ENCODE measurements at regions not wholly inside any gene's neighbourhood (a gene's known extent, or its start where the extent isn't known, plus 50 kb on each side); places are given as distances from the start of the nearest gene placed in this dataset.

GRCh38 chr2:111627256-111627655 is 256.7 kb downstream of the ANAPC1 start:
- Mint-ChIP-seq H3K27ac (ENCODE audit: unreplicated experiment) (no peak overlapping the region), H3K9me3 (peaks cover 20% of the 10 kb centered on the region), H3K27me3 (ENCODE audit: low read depth) (no peaks in the 10 kb centered on the region), H3K4me1 (peaks cover 4% of the 10 kb centered on the region), H3K36me3 (ENCODE audit: low read depth) (peaks cover 18% of the 10 kb centered on the region), H3K4me3 (no peak overlapping the region)
- no peak for DNase-seq (ENCODE audit: low read depth, low spot score)
- TF ChIP-seq, protein P1, sequence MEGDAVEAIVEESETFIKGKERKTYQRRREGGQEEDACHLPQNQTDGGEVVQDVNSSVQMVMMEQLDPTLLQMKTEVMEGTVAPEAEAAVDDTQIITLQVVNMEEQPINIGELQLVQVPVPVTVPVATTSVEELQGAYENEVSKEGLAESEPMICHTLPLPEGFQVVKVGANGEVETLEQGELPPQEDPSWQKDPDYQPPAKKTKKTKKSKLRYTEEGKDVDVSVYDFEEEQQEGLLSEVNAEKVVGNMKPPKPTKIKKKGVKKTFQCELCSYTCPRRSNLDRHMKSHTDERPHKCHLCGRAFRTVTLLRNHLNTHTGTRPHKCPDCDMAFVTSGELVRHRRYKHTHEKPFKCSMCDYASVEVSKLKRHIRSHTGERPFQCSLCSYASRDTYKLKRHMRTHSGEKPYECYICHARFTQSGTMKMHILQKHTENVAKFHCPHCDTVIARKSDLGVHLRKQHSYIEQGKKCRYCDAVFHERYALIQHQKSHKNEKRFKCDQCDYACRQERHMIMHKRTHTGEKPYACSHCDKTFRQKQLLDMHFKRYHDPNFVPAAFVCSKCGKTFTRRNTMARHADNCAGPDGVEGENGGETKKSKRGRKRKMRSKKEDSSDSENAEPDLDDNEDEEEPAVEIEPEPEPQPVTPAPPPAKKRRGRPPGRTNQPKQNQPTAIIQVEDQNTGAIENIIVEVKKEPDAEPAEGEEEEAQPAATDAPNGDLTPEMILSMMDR (conservative IDR thresholded peaks at IDR 0.05): no peak

- Mint-ChIP-seq H3K4me1 (peaks cover 7% of the 10 kb centered on the region), H3K4me3 (no peak overlapping the region), H3K27ac (ENCODE audit: unreplicated experiment) (no peak overlapping the region), H3K9me3 (peaks cover 20% of the 10 kb centered on the region), H3K27me3 (ENCODE audit: low read depth) (no peaks in the 10 kb centered on the region), H3K36me3 (ENCODE audit: low read depth) (peaks cover 20% of the 10 kb centered on the region)
- TF ChIP-seq, protein P1 (conservative IDR thresholded peaks at IDR 0.05): no peak
- no peak for DNase-seq (ENCODE audit: low read depth, low spot score)
These were observed 255.8 kb downstream of the ANAPC1 start for GRCh38 chr2:111628221-111628620.

DNA sequence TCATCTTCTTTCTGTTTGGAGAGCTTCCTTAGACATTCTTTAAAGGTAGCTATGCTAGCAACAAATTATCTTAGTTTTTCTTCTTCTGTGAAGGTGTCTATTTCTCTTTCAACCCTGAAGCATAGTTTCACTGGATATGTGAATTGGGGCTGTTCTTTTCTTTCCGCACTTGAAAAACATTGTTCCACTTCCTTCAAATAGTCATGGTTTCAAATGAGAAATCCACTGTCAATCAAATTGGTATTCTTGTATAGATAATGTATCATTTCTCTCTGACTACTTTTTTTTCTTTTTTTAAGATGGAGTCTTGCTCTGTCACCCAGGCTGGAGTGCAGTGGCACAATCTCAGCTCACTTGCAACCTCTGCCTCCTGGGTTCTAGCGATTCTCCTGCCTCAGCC is 254.0 kb downstream of the ANAPC1 start:
- no peak for DNase-seq (ENCODE audit: low read depth, low spot score)
- H3K4me1 Mint-ChIP-seq: peaks cover 9% of the 10 kb centered on the region
- TF ChIP-seq, protein P1 (conservative IDR thresholded peaks at IDR 0.05): no peak
- peaks cover 20% of the 10 kb centered on the region for H3K9me3 Mint-ChIP-seq
- H3K4me3 Mint-ChIP-seq: no peak overlapping the region
- H3K36me3 Mint-ChIP-seq (ENCODE audit: low read depth): peaks cover 20% of the 10 kb centered on the region
- no peak overlapping the region for H3K27ac Mint-ChIP-seq (ENCODE audit: unreplicated experiment)
- no peaks in the 10 kb centered on the region for H3K27me3 Mint-ChIP-seq (ENCODE audit: low read depth)

GRCh38 chr2:111632661-111633060 is 251.3 kb downstream of the ANAPC1 start:
- Mint-ChIP-seq H3K4me3 (no peak overlapping the region), H3K4me1 (peaks cover 4% of the 10 kb centered on the region), H3K9me3 (peaks cover 16% of the 10 kb centered on the region), H3K27ac (ENCODE audit: unreplicated experiment) (no peak overlapping the region), H3K27me3 (ENCODE audit: low read depth) (no peaks in the 10 kb centered on the region), H3K36me3 (ENCODE audit: low read depth) (peaks cover 16% of the 10 kb centered on the region)
- TF ChIP-seq, protein P1 (conservative IDR thresholded peaks at IDR 0.05): no peak
- no peak for DNase-seq (ENCODE audit: low read depth, low spot score)

DNA sequence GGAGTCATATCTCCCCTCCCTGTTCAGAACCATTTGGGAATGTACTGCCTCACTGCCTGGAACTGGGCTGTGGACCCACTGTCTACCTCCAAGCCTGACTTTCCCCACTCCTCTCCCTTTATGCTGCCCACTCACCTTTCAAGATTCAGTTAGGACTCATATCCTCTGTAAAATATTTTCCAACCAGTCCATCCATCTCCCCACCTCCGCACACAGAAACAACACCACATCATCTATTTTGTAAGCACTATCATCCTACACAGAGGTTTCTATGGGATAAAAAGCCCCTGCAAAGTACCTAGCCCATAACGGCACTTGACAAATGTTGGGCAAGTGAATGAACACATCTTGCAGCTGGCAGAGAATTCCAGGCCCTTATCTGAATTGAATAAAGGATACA is 250.8 kb downstream of the ANAPC1 start:
- Mint-ChIP-seq H3K4me1 (peaks cover 4% of the 10 kb centered on the region), H3K36me3 (ENCODE audit: low read depth) (peaks cover 16% of the 10 kb centered on the region), H3K4me3 (no peak overlapping the region), H3K9me3 (peaks cover 15% of the 10 kb centered on the region), H3K27me3 (ENCODE audit: low read depth) (no peaks in the 10 kb centered on the region), H3K27ac (ENCODE audit: unreplicated experiment) (no peak overlapping the region)
- TF ChIP-seq, protein P1 (conservative IDR thresholded peaks at IDR 0.05): no peak
- DNase-seq (ENCODE audit: low read depth, low spot score): no peak

- no peak for DNase-seq (ENCODE audit: low read depth, low spot score)
- Mint-ChIP-seq H3K9me3 (peaks cover 14% of the 10 kb centered on the region), H3K4me1 (peaks cover 4% of the 10 kb centered on the region), H3K36me3 (ENCODE audit: low read depth) (peaks cover 14% of the 10 kb centered on the region), H3K4me3 (no peak overlapping the region), H3K27me3 (ENCODE audit: low read depth) (no peaks in the 10 kb centered on the region), H3K27ac (ENCODE audit: unreplicated experiment) (peak overlapping the region; percentile 38)
- TF ChIP-seq, protein P1 (conservative IDR thresholded peaks at IDR 0.05): no peak
These were observed 250.3 kb downstream of the ANAPC1 start for GRCh38 chr2:111633643-111634042.

Data from neural crest cell (in vitro differentiated cells).